ENCODE measurements at regions not wholly inside any gene's neighbourhood (a gene's known extent, or its start where the extent isn't known, plus 50 kb on each side); places are given as distances from the start of the nearest gene placed in this dataset.
"Not testable (repeated sequence)": the region's sequence is repeated elsewhere in the genome, so short reads cannot be mapped to it uniquely, and the experiment has no call there.

- H3K36me3 ChIP-seq (ENCODE audit: control insufficient read depth in 4 of 4, insufficient read depth in 4 of 4, low read length in 3 of 4); H3K4me3 ChIP-seq (ENCODE audit: control insufficient read depth in 1 of 7, extremely low read depth in 1 of 7, insufficient read depth in 4 of 7, low read depth in 2 of 7, low read length in 6 of 7); POLR2A ChIA-PET; H3K27ac ChIP-seq (ENCODE audit: insufficient read depth in 1 of 2, low read depth in 1 of 2, low read length in 2 of 2, poor library complexity in 1 of 2, severe bottlenecking in 2 of 2); DNase-seq; H3K9me3 ChIP-seq (ENCODE audit: control extremely low read depth in 1 of 5, control insufficient read depth in 4 of 5, insufficient read depth in 2 of 5, low read depth in 1 of 5, low read length in 4 of 5); H3K27me3 ChIP-seq (replicated peaks in 2 of 5; ENCODE audit: control insufficient read depth in 4 of 5, insufficient read depth in 5 of 5, low read length in 4 of 5); CTCF ChIA-PET; H3K4me1 ChIP-seq (ENCODE audit: control extremely low read depth in 1 of 4, control insufficient read depth in 4 of 4, insufficient read depth in 4 of 4, low read length in 3 of 4): not testable (repeated sequence)
Observed at GRCh38 chr12:62073236-62073635, 187.0 kb upstream of the USP15 start.

- no peak overlapping the region for H3K27ac ChIP-seq (ENCODE audit: insufficient read depth in 1 of 2, low read depth in 1 of 2, low read length in 2 of 2, poor library complexity in 1 of 2, severe bottlenecking in 2 of 2)
- H3K4me1 ChIP-seq (ENCODE audit: control extremely low read depth in 1 of 4, control insufficient read depth in 4 of 4, insufficient read depth in 4 of 4, low read length in 3 of 4): peaks cover 0 to 1% (median 0%) of the 10 kb centered on the region in 4 experiments
- POLR2A ChIA-PET: interaction anchor here (0.5 kb wide), 1 partner anchor 1686 kb away, joined by 5 read pairs; no protein-coding TSS in a partner anchor
- peaks cover 0 to 1% (median 0%) of the 10 kb centered on the region in 5 experiments for H3K9me3 ChIP-seq (ENCODE audit: control extremely low read depth in 1 of 5, control insufficient read depth in 4 of 5, insufficient read depth in 2 of 5, low read depth in 1 of 5, low read length in 4 of 5)
- peak in 2 of 3 donors; percentile 49 to 68 for DNase-seq
- no peaks in the 10 kb centered on the region for H3K27me3 ChIP-seq (replicated peaks in 2 of 5; ENCODE audit: control insufficient read depth in 4 of 5, insufficient read depth in 5 of 5, low read length in 4 of 5)
- CTCF ChIA-PET: interaction anchor here (1.0 to 1.1 kb wide), 2 partner anchors 30 to 50 kb away, joined by 3 read pairs; no protein-coding TSS in a partner anchor
- WGBS (ENCODE audit: insufficient coverage): no CpG with 5 or more reads among the region's 1 CpG
- H3K36me3 ChIP-seq (ENCODE audit: control insufficient read depth in 4 of 4, insufficient read depth in 4 of 4, low read length in 3 of 4): no peaks in the 10 kb centered on the region
- no peak overlapping the region for H3K4me3 ChIP-seq (ENCODE audit: control insufficient read depth in 1 of 7, extremely low read depth in 1 of 7, insufficient read depth in 4 of 7, low read depth in 2 of 7, low read length in 6 of 7)
Observed at GRCh38 chr12:62075870-62076269, 184.3 kb upstream of the USP15 start.

GRCh38 chr12:62078020-62078419, 182.2 kb upstream of the USP15 start:
- Histone ChIP-seq H3K27ac (ENCODE audit: insufficient read depth in 1 of 2, low read depth in 1 of 2, low read length in 2 of 2, poor library complexity in 1 of 2, severe bottlenecking in 2 of 2) (no peak overlapping the region), H3K4me1 (ENCODE audit: control extremely low read depth in 1 of 4, control insufficient read depth in 4 of 4, insufficient read depth in 4 of 4, low read length in 3 of 4) (peaks cover 0 to 1% (median 0%) of the 10 kb centered on the region in 4 experiments), H3K27me3 (replicated peaks in 2 of 5; ENCODE audit: control insufficient read depth in 4 of 5, insufficient read depth in 5 of 5, low read length in 4 of 5) (no peaks in the 10 kb centered on the region), H3K9me3 (ENCODE audit: control extremely low read depth in 1 of 5, control insufficient read depth in 4 of 5, insufficient read depth in 2 of 5, low read depth in 1 of 5, low read length in 4 of 5) (peaks cover 0 to 1% (median 0%) of the 10 kb centered on the region in 5 experiments), H3K4me3 (ENCODE audit: control insufficient read depth in 1 of 7, extremely low read depth in 1 of 7, insufficient read depth in 4 of 7, low read depth in 2 of 7, low read length in 6 of 7) (no peak overlapping the region), H3K36me3 (ENCODE audit: control insufficient read depth in 4 of 4, insufficient read depth in 4 of 4, low read length in 3 of 4) (no peaks in the 10 kb centered on the region)
- ChIA-PET CTCF (interaction anchor here (1.9 kb wide), 1 partner anchor 14 kb away, joined by 6 read pairs; no protein-coding TSS in a partner anchor), POLR2A (no interaction called here)
- no peak for DNase-seq
- WGBS (ENCODE audit: insufficient coverage): 92% methylated on average over 5 of the region's 6 CpGs

GRCh38 chr12:62082448-62082847, 177.8 kb upstream of the USP15 start:
- Histone ChIP-seq H3K4me1 (ENCODE audit: control extremely low read depth in 1 of 4, control insufficient read depth in 4 of 4, insufficient read depth in 4 of 4, low read length in 3 of 4) (no peaks in the 10 kb centered on the region), H3K27ac (ENCODE audit: insufficient read depth in 1 of 2, low read depth in 1 of 2, low read length in 2 of 2, poor library complexity in 1 of 2, severe bottlenecking in 2 of 2) (no peak overlapping the region), H3K36me3 (ENCODE audit: control insufficient read depth in 4 of 4, insufficient read depth in 4 of 4, low read length in 3 of 4) (no peaks in the 10 kb centered on the region), H3K4me3 (ENCODE audit: control insufficient read depth in 1 of 7, extremely low read depth in 1 of 7, insufficient read depth in 4 of 7, low read depth in 2 of 7, low read length in 6 of 7) (no peak overlapping the region), H3K9me3 (ENCODE audit: control extremely low read depth in 1 of 5, control insufficient read depth in 4 of 5, insufficient read depth in 2 of 5, low read depth in 1 of 5, low read length in 4 of 5) (peaks cover 0 to 6% (median 0%) of the 10 kb centered on the region in 5 experiments), H3K27me3 (replicated peaks in 2 of 5; ENCODE audit: control insufficient read depth in 4 of 5, insufficient read depth in 5 of 5, low read length in 4 of 5) (no peaks in the 10 kb centered on the region)
- DNase-seq: no peak
- WGBS (ENCODE audit: insufficient coverage): no CpG with 5 or more reads among the region's 1 CpG
- ChIA-PET CTCF (no interaction called here), POLR2A (no interaction called here)

GRCh38 chr12:62098132-62098531, 162.1 kb upstream of the USP15 start:
- H3K27me3 ChIP-seq (replicated peaks in 2 of 5; ENCODE audit: control insufficient read depth in 4 of 5, insufficient read depth in 5 of 5, low read length in 4 of 5): no peaks in the 10 kb centered on the region
- peaks cover 0 to 4% (median 0%) of the 10 kb centered on the region in 4 experiments for H3K36me3 ChIP-seq (ENCODE audit: control insufficient read depth in 4 of 4, insufficient read depth in 4 of 4, low read length in 3 of 4)
- DNase-seq: no peak
- ChIA-PET CTCF (interaction anchor here (1.2 kb wide), 1 partner anchor 32 kb away, joined by 3 read pairs; no protein-coding TSS in a partner anchor), POLR2A (no interaction called here)
- H3K9me3 ChIP-seq (ENCODE audit: control extremely low read depth in 1 of 5, control insufficient read depth in 4 of 5, insufficient read depth in 2 of 5, low read depth in 1 of 5, low read length in 4 of 5): no peaks in the 10 kb centered on the region
- no peak overlapping the region for H3K4me3 ChIP-seq (ENCODE audit: control insufficient read depth in 1 of 7, extremely low read depth in 1 of 7, insufficient read depth in 4 of 7, low read depth in 2 of 7, low read length in 6 of 7)
- no peak overlapping the region for H3K27ac ChIP-seq (ENCODE audit: insufficient read depth in 1 of 2, low read depth in 1 of 2, low read length in 2 of 2, poor library complexity in 1 of 2, severe bottlenecking in 2 of 2)
- H3K4me1 ChIP-seq (ENCODE audit: control extremely low read depth in 1 of 4, control insufficient read depth in 4 of 4, insufficient read depth in 4 of 4, low read length in 3 of 4): peaks cover 0 to 22% (median 0%) of the 10 kb centered on the region in 4 experiments
- WGBS (ENCODE audit: insufficient coverage): 97% methylated on average over 3 of the region's 3 CpGs

GRCh38 chr12:62103748-62104147, 156.5 kb upstream of the USP15 start:
- H3K27ac ChIP-seq (ENCODE audit: insufficient read depth in 1 of 2, low read depth in 1 of 2, low read length in 2 of 2, poor library complexity in 1 of 2, severe bottlenecking in 2 of 2): no peak overlapping the region
- peaks cover 0 to 4% (median 0%) of the 10 kb centered on the region in 4 experiments for H3K36me3 ChIP-seq (ENCODE audit: control insufficient read depth in 4 of 4, insufficient read depth in 4 of 4, low read length in 3 of 4)
- DNase-seq: peak; percentile 22 to 81 (median 71)
- H3K27me3 ChIP-seq (replicated peaks in 2 of 5; ENCODE audit: control insufficient read depth in 4 of 5, insufficient read depth in 5 of 5, low read length in 4 of 5): no peaks in the 10 kb centered on the region
- H3K9me3 ChIP-seq (ENCODE audit: control extremely low read depth in 1 of 5, control insufficient read depth in 4 of 5, insufficient read depth in 2 of 5, low read depth in 1 of 5, low read length in 4 of 5): no peaks in the 10 kb centered on the region
- ChIA-PET POLR2A (no interaction called here), CTCF (no interaction called here)
- H3K4me3 ChIP-seq (ENCODE audit: control insufficient read depth in 1 of 7, extremely low read depth in 1 of 7, insufficient read depth in 4 of 7, low read depth in 2 of 7, low read length in 6 of 7): no peak overlapping the region
- peaks cover 0 to 27% (median 4%) of the 10 kb centered on the region in 4 experiments for H3K4me1 ChIP-seq (ENCODE audit: control extremely low read depth in 1 of 4, control insufficient read depth in 4 of 4, insufficient read depth in 4 of 4, low read length in 3 of 4)

GRCh38 chr12:62106547-62107185, 153.5 kb upstream of the USP15 start:
- 83% methylated on average over 5 of the region's 8 CpGs for WGBS (ENCODE audit: insufficient coverage)
- CTCF ChIA-PET: interaction anchor here (0.6 to 1.5 kb wide), 3 partner anchors 15 to 57 kb away, joined by 3 read pairs; no protein-coding TSS in a partner anchor
- Histone ChIP-seq H3K4me3 (ENCODE audit: control insufficient read depth in 1 of 7, extremely low read depth in 1 of 7, insufficient read depth in 4 of 7, low read depth in 2 of 7, low read length in 6 of 7) (peak overlapping the region in 2 of 7 experiments; percentile 43 to 45), H3K36me3 (ENCODE audit: control insufficient read depth in 4 of 4, insufficient read depth in 4 of 4, low read length in 3 of 4) (peaks cover 0 to 4% (median 0%) of the 10 kb centered on the region in 4 experiments), H3K9me3 (ENCODE audit: control extremely low read depth in 1 of 5, control insufficient read depth in 4 of 5, insufficient read depth in 2 of 5, low read depth in 1 of 5, low read length in 4 of 5) (no peaks in the 10 kb centered on the region), H3K4me1 (ENCODE audit: control extremely low read depth in 1 of 4, control insufficient read depth in 4 of 4, insufficient read depth in 4 of 4, low read length in 3 of 4) (peaks cover 0 to 26% (median 4%) of the 10 kb centered on the region in 4 experiments), H3K27me3 (replicated peaks in 2 of 5; ENCODE audit: control insufficient read depth in 4 of 5, insufficient read depth in 5 of 5, low read length in 4 of 5) (no peaks in the 10 kb centered on the region), H3K27ac (ENCODE audit: insufficient read depth in 1 of 2, low read depth in 1 of 2, low read length in 2 of 2, poor library complexity in 1 of 2, severe bottlenecking in 2 of 2) (no peak overlapping the region)
- DNase-seq: peak in 2 of 3 donors; percentile 47 to 52
- POLR2A ChIA-PET: no interaction called here

Data from common myeloid progenitor, CD34-positive (primary cell).